Effector memory CD4-positive, alpha-beta T cell (primary cell): ENCODE measurements at regions not wholly inside any gene's neighbourhood (a gene's known extent, or its start where the extent isn't known, plus 50 kb on each side); places are given as distances from the start of the nearest gene placed in this dataset.

ENCODE experiments used
- DNase-seq, 3 donors: peaks; one replicate each; pipeline ENCODE4 v3.0.0-alpha.2; 2020
- H3K27ac ChIP-seq: 2 replicates; pipeline ENCODE4 v1.7.0; 2013; ENCODE audit warnings: mild to moderate bottlenecking, low read length, moderate library complexity; ENCODE audit not compliant: insufficient read depth, poor library complexity, severe bottlenecking
- H3K27me3 ChIP-seq: replicated peaks from 2 replicates; pipeline ENCODE4 v1.7.0; 2013; ENCODE audit warnings: mild to moderate bottlenecking, low read length; ENCODE audit not compliant: insufficient read depth, control insufficient read depth, poor library complexity, severe bottlenecking
- H3K36me3 ChIP-seq: 2 replicates; pipeline ENCODE4 v1.7.0; 2013; ENCODE audit warnings: mild to moderate bottlenecking, low read length, moderate library complexity; ENCODE audit not compliant: control insufficient read depth, insufficient read depth
- H3K4me1 ChIP-seq: 2 replicates; pipeline ENCODE4 v1.7.0; 2013; ENCODE audit warnings: low read length, mild to moderate bottlenecking; ENCODE audit not compliant: control insufficient read depth, insufficient read depth, poor library complexity, severe bottlenecking
- H3K4me3 ChIP-seq: 2 replicates; pipeline ENCODE4 v1.7.0; 2013; ENCODE audit warnings: low read length, low read depth, mild to moderate bottlenecking; ENCODE audit not compliant: insufficient read depth, poor library complexity, severe bottlenecking
- H3K9me3 ChIP-seq: 2 replicates; pipeline ENCODE4 v1.7.0; 2013; ENCODE audit warnings: mild to moderate bottlenecking, low read length, moderate library complexity; ENCODE audit not compliant: control insufficient read depth

GRCh38 chr13:76216729-76217128 is 580.6 kb downstream of the LMO7 start:
- H3K36me3 ChIP-seq: no peaks in the 10 kb centered on the region
- no peaks in the 10 kb centered on the region for H3K9me3 ChIP-seq
- no peak overlapping the region for H3K27ac ChIP-seq
- H3K4me1 ChIP-seq: no peaks in the 10 kb centered on the region
- H3K27me3 ChIP-seq: no peaks in the 10 kb centered on the region
- H3K4me3 ChIP-seq: no peak overlapping the region
- no peak for DNase-seq

GRCh38 chr13:76214001-76214400 is 577.9 kb downstream of the LMO7 start:
- DNase-seq: no peak
- H3K4me3 ChIP-seq: no peak overlapping the region
- no peaks in the 10 kb centered on the region for H3K4me1 ChIP-seq
- no peaks in the 10 kb centered on the region for H3K27me3 ChIP-seq
- H3K36me3 ChIP-seq: no peaks in the 10 kb centered on the region
- no peak overlapping the region for H3K27ac ChIP-seq
- H3K9me3 ChIP-seq: no peaks in the 10 kb centered on the region

- no peaks in the 10 kb centered on the region for H3K9me3 ChIP-seq
- no peak overlapping the region for H3K27ac ChIP-seq
- no peaks in the 10 kb centered on the region for H3K27me3 ChIP-seq
- no peak overlapping the region for H3K4me3 ChIP-seq
- H3K4me1 ChIP-seq: no peaks in the 10 kb centered on the region
- DNase-seq: no peak
- H3K36me3 ChIP-seq: no peaks in the 10 kb centered on the region
Measured at GRCh38 chr13:76213423-76213904, 577.3 kb downstream of the LMO7 start.

GRCh38 chr13:76210262-76210661 is 574.1 kb downstream of the LMO7 start:
- H3K9me3 ChIP-seq: no peaks in the 10 kb centered on the region
- no peak for DNase-seq
- no peaks in the 10 kb centered on the region for H3K27me3 ChIP-seq
- H3K4me3 ChIP-seq: no peak overlapping the region
- H3K36me3 ChIP-seq: no peaks in the 10 kb centered on the region
- no peak overlapping the region for H3K27ac ChIP-seq
- H3K4me1 ChIP-seq: no peaks in the 10 kb centered on the region

- H3K4me1 ChIP-seq: no peaks in the 10 kb centered on the region
- no peak for DNase-seq
- H3K27ac ChIP-seq: no peak overlapping the region
- no peaks in the 10 kb centered on the region for H3K9me3 ChIP-seq
- no peaks in the 10 kb centered on the region for H3K36me3 ChIP-seq
- no peaks in the 10 kb centered on the region for H3K27me3 ChIP-seq
- H3K4me3 ChIP-seq: no peak overlapping the region
Measured at GRCh38 chr13:76198568-76199163, 562.5 kb downstream of the LMO7 start.

GRCh38 chr13:76189882-76190519 is 553.9 kb downstream of the LMO7 start:
- Histone ChIP-seq H3K36me3 (no peaks in the 10 kb centered on the region), H3K4me1 (no peaks in the 10 kb centered on the region), H3K27me3 (no peaks in the 10 kb centered on the region), H3K4me3 (no peak overlapping the region), H3K9me3 (no peaks in the 10 kb centered on the region), H3K27ac (no peak overlapping the region)
- DNase-seq: no peak

- H3K4me1 ChIP-seq: no peaks in the 10 kb centered on the region
- no peak for DNase-seq
- H3K27me3 ChIP-seq: no peaks in the 10 kb centered on the region
- H3K4me3 ChIP-seq: no peak overlapping the region
- H3K27ac ChIP-seq: no peak overlapping the region
- no peaks in the 10 kb centered on the region for H3K9me3 ChIP-seq
- no peaks in the 10 kb centered on the region for H3K36me3 ChIP-seq
Measured at GRCh38 chr13:76175961-76176725, 540.0 kb downstream of the LMO7 start.

- no peaks in the 10 kb centered on the region for H3K36me3 ChIP-seq
- H3K4me1 ChIP-seq: no peaks in the 10 kb centered on the region
- DNase-seq: no peak
- no peaks in the 10 kb centered on the region for H3K27me3 ChIP-seq
- no peak overlapping the region for H3K27ac ChIP-seq
- H3K9me3 ChIP-seq: no peaks in the 10 kb centered on the region
- H3K4me3 ChIP-seq: no peak overlapping the region
Measured at GRCh38 chr13:76168661-76169060, 532.5 kb downstream of the LMO7 start.

GRCh38 chr13:76164290-76164689 is 528.2 kb downstream of the LMO7 start:
- Histone ChIP-seq H3K36me3 (no peaks in the 10 kb centered on the region), H3K4me1 (no peaks in the 10 kb centered on the region), H3K27ac (no peak overlapping the region), H3K27me3 (no peaks in the 10 kb centered on the region), H3K4me3 (no peak overlapping the region), H3K9me3 (no peaks in the 10 kb centered on the region)
- no peak for DNase-seq

- DNase-seq: no peak
- H3K4me1 ChIP-seq: no peaks in the 10 kb centered on the region
- H3K36me3 ChIP-seq: no peaks in the 10 kb centered on the region
- H3K4me3 ChIP-seq: no peak overlapping the region
- H3K9me3 ChIP-seq: no peaks in the 10 kb centered on the region
- no peak overlapping the region for H3K27ac ChIP-seq
- H3K27me3 ChIP-seq: no peaks in the 10 kb centered on the region
Measured at GRCh38 chr13:76163761-76164160, 527.6 kb downstream of the LMO7 start.
